ENCODE measurements at regions not wholly inside any gene's neighbourhood (a gene's known extent, or its start where the extent isn't known, plus 50 kb on each side); places are given as distances from the start of the nearest gene placed in this dataset.

DNA sequence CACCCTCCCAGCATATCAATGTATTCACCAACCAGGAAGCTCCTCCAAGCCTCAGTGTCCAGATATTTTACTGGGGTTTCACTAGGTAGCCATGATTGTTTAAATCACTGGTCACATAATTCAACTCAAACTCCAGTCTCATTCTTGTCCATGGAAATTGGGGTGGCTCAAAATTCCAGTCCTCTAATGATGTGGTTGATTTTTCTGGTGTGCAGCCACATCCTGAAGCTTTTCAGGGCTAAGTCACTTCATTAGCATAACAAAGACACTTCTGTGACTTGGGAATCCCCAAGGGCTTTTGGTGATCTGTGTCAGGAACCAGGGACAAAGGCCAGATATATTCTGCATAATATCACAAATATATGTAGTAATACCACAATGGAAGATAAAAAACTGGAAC is 786.9 kb upstream of the IGFBP3 start:
- TF ChIP-seq, protein P1, sequence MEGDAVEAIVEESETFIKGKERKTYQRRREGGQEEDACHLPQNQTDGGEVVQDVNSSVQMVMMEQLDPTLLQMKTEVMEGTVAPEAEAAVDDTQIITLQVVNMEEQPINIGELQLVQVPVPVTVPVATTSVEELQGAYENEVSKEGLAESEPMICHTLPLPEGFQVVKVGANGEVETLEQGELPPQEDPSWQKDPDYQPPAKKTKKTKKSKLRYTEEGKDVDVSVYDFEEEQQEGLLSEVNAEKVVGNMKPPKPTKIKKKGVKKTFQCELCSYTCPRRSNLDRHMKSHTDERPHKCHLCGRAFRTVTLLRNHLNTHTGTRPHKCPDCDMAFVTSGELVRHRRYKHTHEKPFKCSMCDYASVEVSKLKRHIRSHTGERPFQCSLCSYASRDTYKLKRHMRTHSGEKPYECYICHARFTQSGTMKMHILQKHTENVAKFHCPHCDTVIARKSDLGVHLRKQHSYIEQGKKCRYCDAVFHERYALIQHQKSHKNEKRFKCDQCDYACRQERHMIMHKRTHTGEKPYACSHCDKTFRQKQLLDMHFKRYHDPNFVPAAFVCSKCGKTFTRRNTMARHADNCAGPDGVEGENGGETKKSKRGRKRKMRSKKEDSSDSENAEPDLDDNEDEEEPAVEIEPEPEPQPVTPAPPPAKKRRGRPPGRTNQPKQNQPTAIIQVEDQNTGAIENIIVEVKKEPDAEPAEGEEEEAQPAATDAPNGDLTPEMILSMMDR (conservative IDR thresholded peaks at IDR 0.05; ENCODE audit: low read length) = no peak
- TF ChIP-seq EZH2phosphoT487 (IDR thresholded peaks at IDR 0.05; ENCODE audit: borderline replicate concordance, low read depth, low read length) = no peak
